HepG2 (cell line): ENCODE measurements at regions not wholly inside any gene's neighbourhood (a gene's known extent, or its start where the extent isn't known, plus 50 kb on each side); places are given as distances from the start of the nearest gene placed in this dataset.

Experiments used
- GABPA ChIP-seq, 2 experiments: IDR thresholded peaks; 2 replicates each; pipeline ENCODE4 v1.6.1; 2011 to 2016; ENCODE audit warnings: low read depth in 2 of 2, low read length in 1 of 2, missing biosample characterization in 1 of 2, missing genetic modification characterization in 1 of 2
- GATAD2A ChIP-seq: IDR thresholded peaks from 2 replicates; pipeline ENCODE4 v1.6.1; 2016
- HDAC2 ChIP-seq: sonication (generic); formaldehyde crosslinking; IDR thresholded peaks from 2 replicates; pipeline ENCODE4 v1.4.0; 2020; ENCODE audit warnings: missing genetic modification reagents
- HOXA3 ChIP-seq: sonication (generic); formaldehyde crosslinking; IDR thresholded peaks from 2 replicates; pipeline ENCODE4 v1.5.0; 2020; ENCODE audit warnings: missing genetic modification reagents
- KAT7 ChIP-seq: IDR thresholded peaks from 2 replicates; pipeline ENCODE4 v1.6.1; 2018; ENCODE audit warnings: borderline replicate concordance, missing compliant biosample characterization
- KLF16 ChIP-seq, 2 experiments: sonication (generic) in 1 of 2; formaldehyde crosslinking in 1 of 2; IDR thresholded peaks; 2 replicates each; pipeline versions ENCODE4 v1.6.1 to v1.8.0; 2016 to 2023; ENCODE audit warnings: missing genetic modification reagents in 2 of 2, missing compliant biosample characterization in 1 of 2
- MAFK ChIP-seq, 2 experiments: IDR thresholded peaks in 1 of 2; conservative IDR thresholded peaks in 1 of 2; 2 replicates each; pipeline ENCODE4 v1.6.1; 2011; ENCODE audit warnings: improper control_type of control experiment in 2 of 2, low read length in 2 of 2
- NBN ChIP-seq: fragments of 450-650 bp; conservative IDR thresholded peaks from 2 replicates; pipeline ENCODE4 v1.6.1; 2017
- PCBP1 ChIP-seq: fragments of 200-400 bp; formaldehyde crosslinking; IDR thresholded peaks from 2 replicates; pipeline ENCODE4 v1.6.1; 2017; ENCODE audit warnings: mild to moderate bottlenecking, low read depth, low read length, borderline replicate concordance
- PHF8 ChIP-seq: sonication (generic); formaldehyde crosslinking; IDR thresholded peaks from 2 replicates; pipeline ENCODE4 v1.5.0; 2020; ENCODE audit warnings: missing genetic modification reagents
- SKI ChIP-seq: fragments of 450-650 bp; IDR thresholded peaks from one replicate; pipeline ENCODE4 v1.6.1; 2018; ENCODE audit warnings: mild to moderate bottlenecking; ENCODE audit not compliant: partially characterized antibody
- SMAD1 ChIP-seq: sonication (generic); formaldehyde crosslinking; IDR thresholded peaks from 2 replicates; pipeline ENCODE4 v1.4.0; 2020; ENCODE audit warnings: missing genetic modification reagents, low read depth, mild to moderate bottlenecking, borderline replicate concordance
- SMYD3 ChIP-seq: sonication (generic); formaldehyde crosslinking; IDR thresholded peaks from 2 replicates; pipeline ENCODE4 v1.8.1; 2023; ENCODE audit warnings: mild to moderate bottlenecking, missing genetic modification reagents
- ZFAT ChIP-seq: sonication (generic); formaldehyde crosslinking; conservative IDR thresholded peaks from 2 replicates; pipeline ENCODE4 v1.8.1; 2023; ENCODE audit warnings: missing genetic modification reagents, inconsistent platforms
- ZNF335 ChIP-seq: sonication (generic); formaldehyde crosslinking; IDR thresholded peaks from 2 replicates; pipeline ENCODE4 v1.4.0; 2020; ENCODE audit warnings: missing genetic modification reagents
- ZNF367 ChIP-seq: sonication (generic); formaldehyde crosslinking; IDR thresholded peaks from 2 replicates; pipeline ENCODE4 v1.4.0; 2020; ENCODE audit warnings: missing genetic modification reagents, borderline replicate concordance
- ZNF672 ChIP-seq: sonication (generic); formaldehyde crosslinking; IDR thresholded peaks from 2 replicates; pipeline ENCODE4 v1.8.1; 2022; ENCODE audit warnings: missing genetic modification reagents
- ZNF720 ChIP-seq: sonication (generic); formaldehyde crosslinking; IDR thresholded peaks from 2 replicates; pipeline ENCODE4 v1.4.0; 2020; ENCODE audit warnings: missing genetic modification reagents
- TF ChIP-seq, protein P1 (sequence below): sonication (generic); formaldehyde crosslinking; conservative IDR thresholded peaks from 2 replicates; pipeline ENCODE4 v1.4.0; 2020; ENCODE audit warnings: missing genetic modification reagents
- TF ChIP-seq, protein P2 (sequence below): sonication (generic); formaldehyde crosslinking; IDR thresholded peaks from 2 replicates; pipeline ENCODE4 v1.8.0; 2022; ENCODE audit warnings: mild to moderate bottlenecking, missing genetic modification reagents, moderate library complexity
- TF ChIP-seq, protein P3 (sequence below), 2 experiments: sonication (generic) in 1 of 2; formaldehyde crosslinking in 1 of 2; IDR thresholded peaks; 2 replicates each; pipeline versions ENCODE4 v1.6.1 to v1.9.0; 2014 to 2022; ENCODE audit warnings: antibody characterized with exemption in 1 of 2, borderline replicate concordance in 1 of 2, inconsistent platforms in 1 of 2, low read depth in 1 of 2, missing genetic modification reagents in 1 of 2

DNA sequence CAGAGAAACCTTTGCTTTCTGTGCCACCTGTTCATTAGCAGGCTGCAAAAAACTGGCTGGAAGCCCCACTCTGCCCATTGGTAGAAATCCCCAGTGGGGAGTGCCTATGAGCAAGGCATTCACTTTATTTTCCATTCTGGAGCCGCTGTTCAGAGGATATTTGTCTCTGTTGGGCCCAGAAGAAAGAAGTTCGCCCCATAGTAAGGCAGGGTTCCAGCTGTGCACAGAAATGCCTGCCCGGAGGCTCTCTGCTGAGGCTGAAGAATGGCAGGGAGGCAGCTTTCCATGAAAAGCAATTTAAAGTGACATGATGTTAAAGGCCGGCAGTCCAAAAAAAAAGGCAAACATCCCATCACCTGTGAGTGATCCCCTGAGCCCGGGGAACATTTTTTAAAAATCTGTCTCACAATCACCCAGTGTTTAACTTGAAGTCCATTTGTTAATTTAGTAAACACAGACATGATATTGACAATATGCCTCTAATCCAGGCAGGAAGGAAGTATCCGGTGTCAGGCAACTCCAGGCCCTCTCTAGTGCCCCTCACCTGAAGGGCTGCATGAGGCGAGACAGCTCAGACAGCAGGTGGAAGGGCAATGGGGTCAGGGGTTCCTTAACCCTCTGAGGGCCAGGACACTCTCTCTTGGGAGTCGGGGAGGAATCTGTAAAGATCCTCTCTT is 265.1 kb upstream of the SIX2 start (continued):
- TF ChIP-seq, protein P1, sequence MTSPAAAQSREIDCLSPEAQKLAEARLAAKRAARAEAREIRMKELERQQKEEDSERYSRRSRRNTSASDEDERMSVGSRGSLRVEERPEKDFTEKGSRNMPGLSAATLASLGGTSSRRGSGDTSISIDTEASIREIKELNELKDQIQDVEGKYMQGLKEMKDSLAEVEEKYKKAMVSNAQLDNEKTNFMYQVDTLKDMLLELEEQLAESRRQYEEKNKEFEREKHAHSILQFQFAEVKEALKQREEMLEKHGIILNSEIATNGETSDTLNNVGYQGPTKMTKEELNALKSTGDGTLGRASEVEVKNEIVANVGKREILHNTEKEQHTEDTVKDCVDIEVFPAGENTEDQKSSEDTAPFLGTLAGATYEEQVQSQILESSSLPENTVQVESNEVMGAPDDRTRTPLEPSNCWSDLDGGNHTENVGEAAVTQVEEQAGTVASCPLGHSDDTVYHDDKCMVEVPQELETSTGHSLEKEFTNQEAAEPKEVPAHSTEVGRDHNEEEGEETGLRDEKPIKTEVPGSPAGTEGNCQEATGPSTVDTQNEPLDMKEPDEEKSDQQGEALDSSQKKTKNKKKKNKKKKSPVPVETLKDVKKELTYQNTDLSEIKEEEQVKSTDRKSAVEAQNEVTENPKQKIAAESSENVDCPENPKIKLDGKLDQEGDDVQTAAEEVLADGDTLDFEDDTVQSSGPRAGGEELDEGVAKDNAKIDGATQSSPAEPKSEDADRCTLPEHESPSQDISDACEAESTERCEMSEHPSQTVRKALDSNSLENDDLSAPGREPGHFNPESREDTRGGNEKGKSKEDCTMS (CRISPR knock-in tag) = no peak
- TF ChIP-seq SMAD1 (no peak), NBN (no peak), KLF16 (CRISPR knock-in tag; IDR thresholded peaks at IDR 0.05) (peak in 1 of 2 experiments; percentile 89; a peak in 2 of 4 replicates), SMYD3 (CRISPR knock-in tag) (no peak), HOXA3 (CRISPR knock-in tag) (peak; percentile 84), KAT7 (CRISPR knock-in tag) (no peak), PHF8 (CRISPR knock-in tag) (0 out of 2 replicates have a peak, but pooled peaks have one; percentile 45), SKI (peak; percentile 92), ZNF367 (CRISPR knock-in tag) (no peak), ZFAT (CRISPR knock-in tag) (no peak), MAFK (conservative IDR thresholded peaks at IDR 0.05 in 1 of 2, IDR thresholded peaks at IDR 0.05 in 1 of 2; ENCODE audit: low read length in 2 of 2) (no peak), HDAC2 (CRISPR knock-in tag) (peak; percentile 99), GABPA (IDR thresholded peaks at IDR 0.05; ENCODE audit: low read depth, low read length) (no peak), GABPA (CRISPR knock-in tag; IDR thresholded peaks at IDR 0.05; ENCODE audit: low read depth) (peak; percentile 57), PCBP1 (no peak), ZNF720 (CRISPR knock-in tag) (no peak), ZNF672 (CRISPR knock-in tag) (no peak), ZNF335 (CRISPR knock-in tag) (no peak), GATAD2A (CRISPR knock-in tag) (peak; percentile 96)
- TF ChIP-seq, protein P2, sequence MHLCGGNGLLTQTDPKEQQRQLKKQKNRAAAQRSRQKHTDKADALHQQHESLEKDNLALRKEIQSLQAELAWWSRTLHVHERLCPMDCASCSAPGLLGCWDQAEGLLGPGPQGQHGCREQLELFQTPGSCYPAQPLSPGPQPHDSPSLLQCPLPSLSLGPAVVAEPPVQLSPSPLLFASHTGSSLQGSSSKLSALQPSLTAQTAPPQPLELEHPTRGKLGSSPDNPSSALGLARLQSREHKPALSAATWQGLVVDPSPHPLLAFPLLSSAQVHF (CRISPR knock-in tag) = no peak
- TF ChIP-seq, protein P3, sequence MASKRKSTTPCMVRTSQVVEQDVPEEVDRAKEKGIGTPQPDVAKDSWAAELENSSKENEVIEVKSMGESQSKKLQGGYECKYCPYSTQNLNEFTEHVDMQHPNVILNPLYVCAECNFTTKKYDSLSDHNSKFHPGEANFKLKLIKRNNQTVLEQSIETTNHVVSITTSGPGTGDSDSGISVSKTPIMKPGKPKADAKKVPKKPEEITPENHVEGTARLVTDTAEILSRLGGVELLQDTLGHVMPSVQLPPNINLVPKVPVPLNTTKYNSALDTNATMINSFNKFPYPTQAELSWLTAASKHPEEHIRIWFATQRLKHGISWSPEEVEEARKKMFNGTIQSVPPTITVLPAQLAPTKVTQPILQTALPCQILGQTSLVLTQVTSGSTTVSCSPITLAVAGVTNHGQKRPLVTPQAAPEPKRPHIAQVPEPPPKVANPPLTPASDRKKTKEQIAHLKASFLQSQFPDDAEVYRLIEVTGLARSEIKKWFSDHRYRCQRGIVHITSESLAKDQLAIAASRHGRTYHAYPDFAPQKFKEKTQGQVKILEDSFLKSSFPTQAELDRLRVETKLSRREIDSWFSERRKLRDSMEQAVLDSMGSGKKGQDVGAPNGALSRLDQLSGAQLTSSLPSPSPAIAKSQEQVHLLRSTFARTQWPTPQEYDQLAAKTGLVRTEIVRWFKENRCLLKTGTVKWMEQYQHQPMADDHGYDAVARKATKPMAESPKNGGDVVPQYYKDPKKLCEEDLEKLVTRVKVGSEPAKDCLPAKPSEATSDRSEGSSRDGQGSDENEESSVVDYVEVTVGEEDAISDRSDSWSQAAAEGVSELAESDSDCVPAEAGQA (IDR thresholded peaks at IDR 0.05; ENCODE audit: low read depth) = no peak
- TF ChIP-seq, protein P3 (CRISPR knock-in tag; IDR thresholded peaks at IDR 0.05; ENCODE audit: borderline replicate concordance) = no peak
